NCI-H2227 treated with DMSO at 0.1 percent for 48 hours (cell line): ENCODE measurements at regions not wholly inside any gene's neighbourhood (a gene's known extent, or its start where the extent isn't known, plus 50 kb on each side); places are given as distances from the start of the nearest gene placed in this dataset.

Experiments used
- DNase-seq: peaks from one replicate; lab custom pipeline; 2025; lab: John Stamatoyannopoulos, UW

DNA sequence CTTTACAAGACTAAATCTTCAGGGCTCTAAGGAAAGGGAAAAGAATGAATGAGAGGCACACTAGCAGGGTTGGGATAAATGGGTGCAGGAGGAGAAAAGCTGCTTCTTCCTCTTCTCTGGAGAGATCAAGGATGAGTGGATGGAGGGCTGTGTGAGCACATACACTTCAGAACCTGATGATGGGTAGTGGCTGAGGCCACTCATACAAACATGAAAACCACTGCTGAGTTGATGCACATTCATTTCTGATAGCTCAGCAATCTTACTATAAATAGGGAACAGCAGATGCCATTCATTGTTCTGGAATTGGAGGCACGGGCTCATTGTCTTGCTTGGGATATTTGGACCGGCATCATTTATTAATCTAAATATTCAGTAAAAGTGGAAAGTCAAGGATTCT, 152.4 kb upstream of the KCTD1 start:
- DNase-seq, result no peak

DNA sequence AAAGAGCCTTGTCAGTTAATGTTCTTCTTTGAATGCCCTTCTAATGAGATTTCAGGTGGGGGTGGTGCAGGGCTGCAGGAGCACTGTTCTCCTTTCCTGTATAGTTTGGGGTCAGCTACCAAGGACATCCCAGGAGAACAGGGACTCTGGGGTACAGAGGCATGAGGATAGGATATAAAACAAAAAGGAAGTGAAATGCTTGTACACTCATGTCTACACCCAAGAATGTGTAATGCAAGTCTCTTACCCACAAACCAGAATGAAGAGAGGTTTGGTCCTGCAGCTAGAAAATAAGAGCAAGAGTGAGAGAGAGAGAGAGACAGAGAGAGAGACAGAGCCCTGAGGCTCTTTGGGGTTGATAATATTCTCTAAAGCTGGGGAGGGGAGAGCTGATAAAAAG, 151.8 kb upstream of the KCTD1 start:
- no peak for DNase-seq

DNA sequence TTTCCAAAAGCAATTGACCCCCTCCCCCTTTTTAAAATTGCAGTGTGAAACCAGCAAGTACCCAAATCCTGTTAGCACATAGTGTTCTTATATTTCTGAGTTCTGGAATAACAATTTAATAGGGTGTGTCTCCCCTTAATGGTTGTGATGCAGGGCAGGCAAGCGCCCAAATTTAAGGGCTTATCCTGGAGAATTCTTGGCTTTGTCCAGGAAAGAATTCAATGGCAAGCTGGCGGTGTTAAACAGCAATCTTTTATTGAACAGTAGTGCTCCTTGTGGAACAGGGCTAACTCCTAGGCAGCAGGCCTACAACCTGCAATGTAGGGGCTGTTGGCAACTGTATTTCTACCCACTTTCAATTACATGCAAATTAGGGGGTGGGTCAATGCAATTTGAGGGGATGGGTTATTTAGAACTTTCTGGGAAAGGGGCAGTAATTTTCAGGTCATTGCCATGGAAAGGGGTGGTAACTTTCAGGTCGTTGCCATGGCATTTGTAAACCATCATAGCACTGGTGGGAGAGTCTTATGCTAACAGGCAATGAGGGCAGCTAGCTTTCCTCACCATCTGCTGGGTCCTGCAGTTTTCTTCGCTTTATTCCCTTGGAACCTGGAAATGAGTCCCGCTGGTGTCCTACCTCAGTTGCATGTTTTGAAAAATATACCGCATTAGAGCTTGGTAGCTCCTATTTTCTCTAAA, 149.0 kb upstream of the KCTD1 start:
- DNase-seq, result no peak

- DNase-seq, result no peak
Observed at GRCh38 chr18:26696786-26697185, 148.4 kb upstream of the KCTD1 start.

- no peak for DNase-seq
Observed at GRCh38 chr18:26696308-26696707, 148.0 kb upstream of the KCTD1 start.

GRCh38 chr18:26689226-26689879, 141.0 kb upstream of the KCTD1 start:
- DNase-seq, result no peak

GRCh38 chr18:26686532-26686931, 138.2 kb upstream of the KCTD1 start:
- no peak for DNase-seq

DNA sequence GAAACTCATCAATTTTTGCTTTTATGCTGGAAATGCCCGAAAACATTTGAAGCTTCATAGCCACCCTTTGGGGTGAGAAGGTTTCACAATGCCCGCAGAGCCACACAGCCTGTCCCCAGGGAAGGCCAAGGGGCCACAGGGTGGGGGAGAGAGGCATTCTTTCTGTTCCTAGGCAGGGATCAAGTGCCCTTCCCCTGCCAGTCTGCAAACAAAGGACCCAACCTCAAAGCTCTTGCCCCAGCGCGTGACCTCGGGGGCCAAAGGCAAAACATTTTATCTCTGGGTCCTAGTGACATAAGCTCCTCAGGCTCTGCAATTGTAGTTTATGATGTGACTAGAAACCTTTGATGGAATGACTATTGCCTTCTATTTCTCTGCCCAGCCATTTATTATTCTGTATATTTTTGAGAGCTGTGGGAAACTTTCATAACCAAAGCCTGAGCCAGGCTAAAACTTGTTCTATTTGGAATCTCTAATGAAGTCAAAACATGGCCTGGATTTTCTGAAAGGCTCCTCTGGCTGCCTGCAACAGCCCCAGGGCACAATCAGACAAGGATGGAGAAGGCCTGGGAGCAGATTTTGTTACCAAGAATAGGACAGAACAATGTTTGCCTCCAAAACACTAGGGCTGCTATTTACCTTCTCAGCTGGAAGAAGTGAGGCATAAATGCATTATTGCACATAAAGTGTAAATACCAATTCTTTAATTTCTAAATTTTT, 137.2 kb upstream of the KCTD1 start:
- no peak for DNase-seq

GRCh38 chr18:26677957-26678356, 129.6 kb upstream of the KCTD1 start:
- no peak for DNase-seq

GRCh38 chr18:26667046-26667445, 118.7 kb upstream of the KCTD1 start:
- no peak for DNase-seq

DNA sequence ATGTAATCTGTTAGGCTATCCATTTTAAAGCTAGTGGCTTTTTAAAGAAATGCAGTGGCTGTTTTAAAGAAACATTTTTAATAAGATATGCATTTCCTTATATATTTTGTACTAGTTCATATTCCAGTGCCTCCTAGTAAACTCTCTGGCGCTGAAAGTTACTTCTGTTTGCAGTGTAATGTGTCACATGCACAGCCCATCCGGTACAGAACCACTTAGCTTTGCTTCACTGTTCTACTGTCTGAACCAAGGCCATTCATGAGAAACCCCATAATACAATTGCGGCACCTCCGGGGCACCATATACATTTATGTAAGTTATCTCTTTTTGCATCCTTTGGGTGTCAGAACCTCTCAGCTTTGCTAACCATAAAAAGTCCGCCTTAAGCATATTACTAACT, 114.6 kb upstream of the KCTD1 start:
- DNase-seq, result no peak

- no peak for DNase-seq
Observed at GRCh38 chr18:26657631-26658581, 109.6 kb upstream of the KCTD1 start.

GRCh38 chr18:26656944-26657536, 108.7 kb upstream of the KCTD1 start:
- no peak for DNase-seq

DNA sequence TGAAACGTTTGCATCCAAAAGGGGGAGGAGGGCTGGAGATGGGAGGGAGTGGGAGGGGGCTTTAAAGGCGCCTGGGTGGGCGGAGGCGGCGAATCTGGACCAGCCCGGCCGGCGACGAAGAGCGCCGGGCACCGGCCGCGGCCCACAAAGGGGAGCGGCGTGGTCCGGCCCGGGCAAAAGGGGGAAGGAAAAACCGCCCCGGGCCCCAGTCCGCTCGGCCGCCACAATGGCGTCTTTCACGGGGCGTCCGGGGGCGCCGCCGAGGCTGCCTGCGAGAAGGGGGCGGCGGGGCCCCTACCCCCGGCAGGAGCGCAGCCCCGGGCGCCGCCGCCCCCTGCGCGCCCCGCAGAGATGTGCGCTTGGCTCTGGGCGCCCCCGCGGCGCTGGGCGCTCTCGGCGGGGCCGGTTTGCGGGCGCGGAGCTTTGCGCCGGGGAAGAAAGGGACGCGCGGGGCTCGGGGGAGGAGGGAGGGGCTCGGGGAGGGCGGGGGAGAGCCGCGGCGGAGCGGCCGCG, 108.1 kb upstream of the KCTD1 start:
- no peak for DNase-seq

DNA sequence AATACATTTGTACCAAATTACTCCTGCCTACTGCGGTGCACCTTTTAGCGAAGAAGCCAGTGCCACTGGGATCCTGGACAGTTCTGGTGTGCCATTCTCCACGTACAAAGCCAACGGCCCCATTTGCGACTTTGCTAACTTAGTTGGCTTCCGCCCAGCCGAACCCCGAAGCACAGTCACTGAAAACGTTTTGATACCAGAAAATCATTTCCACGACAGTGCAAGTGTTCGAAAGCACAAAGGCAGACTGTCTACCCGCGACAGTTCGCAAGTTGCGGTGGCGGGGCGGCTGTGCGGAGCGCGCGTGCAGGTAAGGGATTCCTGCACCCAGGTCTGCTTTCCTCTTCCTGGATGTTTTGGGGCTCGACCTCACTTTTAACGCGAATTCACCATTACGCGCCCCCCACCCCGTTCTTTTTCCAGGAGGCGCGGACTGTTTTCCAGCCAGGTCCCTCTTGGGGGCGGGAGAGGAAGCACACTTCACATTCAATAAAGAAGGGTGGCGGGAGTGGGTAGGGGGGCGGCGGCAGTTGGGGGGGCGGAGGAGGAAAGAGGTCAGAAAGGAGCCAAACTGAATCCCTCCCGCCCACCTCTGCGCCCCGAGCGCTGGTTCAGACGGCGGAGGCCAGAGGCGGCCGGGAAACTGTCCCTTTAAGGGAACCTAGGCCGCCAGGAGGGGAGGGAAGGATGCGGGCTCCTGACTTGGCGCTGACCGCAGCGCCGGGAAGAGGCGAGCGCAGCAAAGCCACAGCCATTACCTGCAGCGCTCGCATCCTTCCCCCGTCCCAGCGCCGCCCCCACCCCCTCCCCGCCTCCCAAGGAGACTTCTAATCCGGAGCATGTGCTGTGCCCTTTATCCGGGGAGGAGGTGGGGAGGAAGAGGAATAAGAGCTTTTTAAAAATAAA, 107.4 kb upstream of the KCTD1 start:
- peak; percentile 27 for DNase-seq

GRCh38 chr18:26654616-26655524, 106.5 kb upstream of the KCTD1 start:
- DNase-seq, result no peak

DNA sequence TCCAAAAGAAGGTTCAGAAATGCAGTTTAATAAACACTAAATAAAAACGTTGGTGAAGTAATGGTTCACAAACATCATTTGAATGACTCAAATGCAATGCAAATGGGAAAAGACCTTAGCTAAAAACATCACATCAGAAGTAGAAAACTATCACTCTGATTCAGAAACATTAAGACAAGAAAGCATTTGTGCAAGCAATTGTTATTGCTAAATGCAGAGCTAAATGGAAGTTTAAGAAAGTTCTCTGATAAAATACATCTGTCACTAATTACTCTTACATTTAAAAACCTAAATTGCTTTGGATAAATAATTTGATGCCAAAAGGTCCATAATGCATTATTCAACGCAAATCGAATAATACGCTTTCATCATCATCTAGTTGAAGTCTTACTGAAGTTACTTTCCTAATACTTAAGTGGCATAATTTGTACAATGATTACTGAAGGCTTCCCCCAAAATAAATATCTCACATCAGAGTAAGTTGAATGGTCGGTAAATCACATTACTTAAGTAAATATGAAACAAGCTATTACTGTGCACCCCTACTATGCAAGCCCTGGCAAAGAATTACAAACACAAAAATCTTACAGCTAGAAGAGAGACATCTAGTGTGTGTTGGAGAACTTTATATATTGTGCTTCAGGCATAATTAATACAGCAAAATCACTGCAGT, 105.7 kb upstream of the KCTD1 start:
- no peak for DNase-seq

- no peak for DNase-seq
Observed at GRCh38 chr18:26652501-26652900, 104.1 kb upstream of the KCTD1 start.
